ENCODE measurements at regions not wholly inside any gene's neighbourhood (a gene's known extent, or its start where the extent isn't known, plus 50 kb on each side); places are given as distances from the start of the nearest gene placed in this dataset.
"Not testable (repeated sequence)": the region's sequence is repeated elsewhere in the genome, so short reads cannot be mapped to it uniquely, and the experiment has no call there.

DNA sequence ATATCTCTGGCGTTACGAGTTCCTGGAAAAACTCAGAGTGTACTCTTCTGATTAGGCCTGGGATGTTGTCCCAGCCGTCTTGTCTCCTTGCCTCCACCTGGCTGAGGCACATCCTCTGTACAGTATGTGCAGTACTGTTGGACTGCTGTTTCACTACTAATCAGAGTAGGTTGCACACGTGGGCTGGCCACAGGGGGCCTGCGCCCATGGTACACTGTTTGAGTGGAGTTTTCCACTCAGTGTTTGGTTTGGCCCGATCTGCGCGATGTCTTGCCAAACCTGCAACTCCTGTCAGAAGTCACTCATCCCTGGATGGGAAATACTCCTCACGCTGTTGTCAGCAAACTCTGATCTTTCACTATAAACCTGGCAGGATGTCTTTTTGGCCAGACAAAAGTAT, 189.6 kb upstream of the CSNK1A1L start:
- Histone ChIP-seq H3K9me3 (replicated peaks) (no peaks in the 10 kb centered on the region), H3K36me3 (no peaks in the 10 kb centered on the region), H3K27me3 (no peaks in the 10 kb centered on the region), H3K4me1 (no peaks in the 10 kb centered on the region), H3K4me3 (no peak overlapping the region), H3K27ac (no peak overlapping the region)
- DNase-seq, result no peak

DNA sequence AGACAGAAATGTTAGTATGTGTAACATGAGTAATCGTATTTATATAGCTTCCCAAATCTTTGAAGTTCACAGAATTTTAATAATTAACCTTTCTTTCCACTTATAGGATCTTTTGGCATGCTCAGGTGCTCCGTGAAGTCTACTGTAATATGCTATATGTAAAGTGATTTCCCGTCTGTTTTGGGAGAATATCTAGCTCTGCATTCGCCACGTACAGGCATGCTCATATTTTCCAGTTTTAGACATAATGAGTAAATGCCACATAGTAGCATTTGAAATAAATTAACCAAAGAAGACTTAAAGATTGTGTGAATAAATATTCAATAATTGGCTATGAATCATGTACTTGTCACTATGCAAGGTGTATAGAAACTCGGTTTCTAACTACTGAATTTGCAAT, 189.0 kb upstream of the CSNK1A1L start:
- Histone ChIP-seq H3K27me3 (no peaks in the 10 kb centered on the region), H3K4me1 (no peaks in the 10 kb centered on the region), H3K36me3 (no peaks in the 10 kb centered on the region), H3K27ac (no peak overlapping the region), H3K9me3 (replicated peaks) (no peaks in the 10 kb centered on the region), H3K4me3 (no peak overlapping the region)
- no peak for DNase-seq

- no peak overlapping the region for H3K4me3 ChIP-seq
These were observed 187.8 kb upstream of the CSNK1A1L start for GRCh38 chr13:37293295-37293694.

GRCh38 chr13:37290716-37291505, 185.4 kb upstream of the CSNK1A1L start:
- H3K4me3 ChIP-seq, result no peak overlapping the region
- H3K9me3 ChIP-seq (replicated peaks), result no peaks in the 10 kb centered on the region; the same call in 1 of the 2 replicates
- DNase-seq, result no peak
- no peaks in the 10 kb centered on the region for H3K36me3 ChIP-seq
- H3K27ac ChIP-seq, result no peak overlapping the region
- 0 out of 2 replicates have a peak, but pooled peaks cover 2% of the 10 kb centered on the region for H3K27me3 ChIP-seq
- no peaks in the 10 kb centered on the region for H3K4me1 ChIP-seq

More at GRCh38 chr13:37293295-37293694, 187.8 kb upstream of the CSNK1A1L start:
- Histone ChIP-seq H3K27me3 (no peaks in the 10 kb centered on the region), H3K4me1 (no peaks in the 10 kb centered on the region), H3K36me3 (no peaks in the 10 kb centered on the region), H3K9me3 (replicated peaks) (no peaks in the 10 kb centered on the region), H3K27ac (no peak overlapping the region)
- DNase-seq, result no peak

GRCh38 chr13:37289212-37289935, 183.9 kb upstream of the CSNK1A1L start:
- no peaks in the 10 kb centered on the region for H3K4me1 ChIP-seq
- no peak for DNase-seq
- H3K27me3 ChIP-seq, result 0 out of 2 replicates have a peak, but pooled peaks cover 2% of the 10 kb centered on the region
- H3K9me3 ChIP-seq (replicated peaks), result no peaks in the 10 kb centered on the region; the same call in 1 of the 2 replicates
- H3K27ac ChIP-seq, result no peak overlapping the region
- no peak overlapping the region for H3K4me3 ChIP-seq
- H3K36me3 ChIP-seq, result no peaks in the 10 kb centered on the region

GRCh38 chr13:37288057-37288720, 182.7 kb upstream of the CSNK1A1L start:
- Histone ChIP-seq H3K27ac (no peak overlapping the region), H3K36me3 (no peaks in the 10 kb centered on the region), H3K27me3 (0 out of 2 replicates have a peak, but pooled peaks cover 2% of the 10 kb centered on the region)

DNA sequence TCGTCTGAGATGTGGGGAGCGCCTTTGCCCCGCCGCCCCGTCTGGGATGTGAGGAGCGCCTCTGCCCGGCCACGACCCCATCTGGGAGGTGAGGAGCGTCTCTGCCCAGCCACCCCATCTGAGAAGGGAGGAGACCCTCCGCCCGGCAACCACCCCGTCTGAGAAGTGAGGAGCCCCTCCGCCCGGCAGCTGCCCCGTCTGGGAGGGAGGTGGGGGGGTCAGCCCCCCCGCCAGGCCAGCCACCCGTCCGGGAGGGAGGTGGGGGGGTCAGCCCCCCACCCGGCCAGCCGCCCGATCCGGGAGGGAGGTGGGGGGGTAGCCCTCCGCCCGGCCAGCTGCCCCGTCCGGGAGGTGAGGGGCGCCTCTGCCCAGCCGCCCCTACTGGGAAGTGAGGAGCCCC, 174.8 kb upstream of the CSNK1A1L start:
- H3K4me1 ChIP-seq; DNase-seq; H3K27me3 ChIP-seq; H3K36me3 ChIP-seq; H3K27ac ChIP-seq; H3K9me3 ChIP-seq (replicated peaks); H3K4me3 ChIP-seq: not testable (repeated sequence)

More at GRCh38 chr13:37288057-37288720, 182.7 kb upstream of the CSNK1A1L start:
- H3K9me3 ChIP-seq (replicated peaks), result no peaks in the 10 kb centered on the region; the same call in 1 of the 2 replicates
- no peak for DNase-seq
- H3K4me1 ChIP-seq, result no peaks in the 10 kb centered on the region
- H3K4me3 ChIP-seq, result no peak overlapping the region

DNA sequence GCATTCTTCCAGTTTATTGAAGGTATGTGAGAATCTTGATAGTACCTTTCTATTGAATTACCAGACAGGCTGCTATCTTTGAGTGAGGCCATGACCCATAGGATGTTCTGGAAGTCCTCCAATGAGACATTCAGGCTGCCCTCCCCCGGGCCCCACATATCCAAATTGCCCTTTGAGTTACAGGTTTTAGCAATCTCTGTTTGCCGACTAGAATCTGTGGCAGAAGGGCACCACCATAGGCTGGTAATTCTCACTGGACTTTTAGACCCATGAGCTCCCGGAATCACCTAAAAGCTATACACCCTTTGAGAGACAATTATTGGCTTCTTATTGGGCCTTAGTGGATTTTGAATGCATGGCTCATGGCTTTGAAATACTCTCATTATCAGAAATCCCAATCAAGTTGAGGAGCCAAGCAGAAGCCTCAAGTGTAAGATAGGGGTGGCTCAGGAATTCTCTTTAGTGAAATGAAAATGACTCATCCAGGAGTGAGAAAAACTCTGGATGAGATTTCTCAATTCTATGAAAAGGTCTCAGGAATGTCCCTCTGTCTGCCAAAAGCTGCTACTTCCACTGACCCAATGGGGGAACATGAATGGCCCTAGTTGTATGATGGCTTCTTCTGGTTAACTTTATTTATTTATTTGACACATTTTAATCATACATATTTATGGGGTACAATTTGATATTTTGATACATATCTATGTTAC, 172.1 kb upstream of the CSNK1A1L start:
- DNase-seq, result no peak
- H3K9me3 ChIP-seq (replicated peaks), result no peaks in the 10 kb centered on the region
- H3K27me3 ChIP-seq, result no peaks in the 10 kb centered on the region

DNA sequence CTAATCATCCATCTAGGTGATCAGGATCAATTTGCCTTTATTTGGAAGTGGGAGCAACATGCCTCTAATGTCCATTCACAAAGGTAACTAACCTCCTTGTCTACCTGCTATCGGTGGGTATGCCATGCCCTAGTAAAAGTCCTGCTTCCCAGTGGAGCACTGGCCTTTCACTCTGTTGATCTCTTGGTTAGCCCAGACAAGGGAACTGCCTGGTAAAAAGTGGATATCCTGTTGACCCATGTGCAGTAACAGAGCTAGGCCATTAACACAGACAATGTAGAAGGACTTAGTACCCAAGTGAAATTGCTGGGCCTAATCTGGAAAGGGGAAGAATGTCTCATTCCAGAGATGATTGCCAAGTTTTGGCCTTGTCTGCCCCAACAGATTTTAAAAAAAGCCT, 171.5 kb upstream of the CSNK1A1L start:
- no peak overlapping the region for H3K27ac ChIP-seq
- no peaks in the 10 kb centered on the region for H3K9me3 ChIP-seq (replicated peaks)
- H3K4me3 ChIP-seq, result no peak overlapping the region
- DNase-seq, result no peak
- no peaks in the 10 kb centered on the region for H3K27me3 ChIP-seq
- no peaks in the 10 kb centered on the region for H3K36me3 ChIP-seq
- H3K4me1 ChIP-seq, result no peaks in the 10 kb centered on the region

More for the DNA sequence above, 172.1 kb upstream of the CSNK1A1L start:
- H3K36me3 ChIP-seq, result no peaks in the 10 kb centered on the region
- no peaks in the 10 kb centered on the region for H3K4me1 ChIP-seq
- no peak overlapping the region for H3K27ac ChIP-seq
- H3K4me3 ChIP-seq, result no peak overlapping the region

GRCh38 chr13:37274569-37275497, 169.4 kb upstream of the CSNK1A1L start:
- no peak overlapping the region for H3K27ac ChIP-seq
- no peaks in the 10 kb centered on the region for H3K4me1 ChIP-seq
- H3K9me3 ChIP-seq (replicated peaks), result no peaks in the 10 kb centered on the region
- no peak for DNase-seq
- no peak overlapping the region for H3K4me3 ChIP-seq
- no peaks in the 10 kb centered on the region for H3K27me3 ChIP-seq
- H3K36me3 ChIP-seq, result no peaks in the 10 kb centered on the region

GRCh38 chr13:37273836-37274235, 168.4 kb upstream of the CSNK1A1L start:
- no peaks in the 10 kb centered on the region for H3K4me1 ChIP-seq
- no peak overlapping the region for H3K4me3 ChIP-seq
- no peak for DNase-seq
- no peak overlapping the region for H3K27ac ChIP-seq
- H3K27me3 ChIP-seq, result no peaks in the 10 kb centered on the region
- no peaks in the 10 kb centered on the region for H3K9me3 ChIP-seq (replicated peaks)
- H3K36me3 ChIP-seq, result no peaks in the 10 kb centered on the region

DNA sequence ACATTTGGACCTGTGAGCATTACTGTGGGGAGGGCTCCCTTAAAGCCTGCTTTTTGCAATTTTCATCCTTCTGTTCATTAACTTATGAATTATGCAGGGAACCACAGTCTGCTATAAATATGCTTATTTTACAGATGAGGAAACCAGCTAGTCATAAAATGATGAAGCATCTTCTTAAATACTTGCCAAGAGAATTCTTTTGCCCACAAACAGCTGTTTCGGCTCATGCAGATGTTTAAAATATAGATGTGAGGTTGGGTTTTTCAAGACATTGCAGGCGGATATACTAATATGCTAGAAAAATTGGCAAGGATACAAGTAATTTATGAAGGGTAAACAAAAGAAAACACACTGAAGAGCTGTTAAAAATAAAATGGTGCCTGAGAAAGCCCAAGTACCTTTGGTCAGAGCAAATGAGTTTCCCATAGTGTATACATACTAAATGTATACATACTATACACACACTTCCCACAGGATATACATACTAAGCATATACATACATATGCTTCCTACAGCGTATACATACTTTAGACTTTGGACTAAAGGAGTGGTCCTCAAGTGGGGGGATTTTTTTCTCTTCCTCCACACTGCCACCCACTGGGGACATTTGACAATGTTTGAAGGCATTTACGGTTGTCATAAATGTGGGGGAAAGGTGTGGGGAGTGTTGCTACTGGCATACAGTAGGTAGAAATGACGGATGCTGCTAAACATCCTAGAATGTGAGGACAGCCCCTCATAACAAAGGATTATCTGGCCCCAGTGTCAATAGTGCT, 164.9 kb upstream of the CSNK1A1L start:
- no peaks in the 10 kb centered on the region for H3K36me3 ChIP-seq
- H3K27ac ChIP-seq, result no peak overlapping the region
- H3K4me3 ChIP-seq, result no peak overlapping the region
- H3K9me3 ChIP-seq (replicated peaks), result no peaks in the 10 kb centered on the region
- H3K4me1 ChIP-seq, result no peaks in the 10 kb centered on the region
- no peaks in the 10 kb centered on the region for H3K27me3 ChIP-seq
- peak in 1 of 2 experiments; percentile 26 for DNase-seq

DNA sequence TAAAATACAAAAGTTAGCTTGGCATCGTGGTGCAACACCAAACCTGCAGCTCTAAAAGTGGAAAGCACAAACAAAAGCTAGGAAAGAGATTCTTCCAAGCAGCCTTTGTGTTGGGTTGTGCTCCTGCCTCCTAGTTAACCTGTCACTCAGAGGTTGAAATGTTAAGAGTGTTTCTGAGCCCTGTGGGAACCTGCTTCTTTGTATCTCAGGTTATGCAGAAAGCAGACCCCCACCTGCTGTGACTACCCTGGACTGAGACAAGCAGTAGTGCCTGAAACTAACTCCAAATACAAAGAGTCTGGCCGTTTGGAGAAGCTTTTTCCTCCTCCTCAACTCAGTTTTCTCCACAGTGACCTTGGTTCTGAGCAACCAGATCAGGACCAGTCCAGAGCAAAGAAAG, 158.4 kb upstream of the CSNK1A1L start:
- Histone ChIP-seq H3K4me1 (no peaks in the 10 kb centered on the region), H3K27me3 (no peaks in the 10 kb centered on the region), H3K9me3 (replicated peaks) (no peaks in the 10 kb centered on the region), H3K36me3 (no peaks in the 10 kb centered on the region), H3K27ac (no peak overlapping the region), H3K4me3 (no peak overlapping the region)
- DNase-seq, result no peak

Measured in SJCRH30 (cell line).